Karpas-422 (cell line): ENCODE measurements at regions not wholly inside any gene's neighbourhood (a gene's known extent, or its start where the extent isn't known, plus 50 kb on each side); places are given as distances from the start of the nearest gene placed in this dataset.
"Not testable (repeated sequence)": the region's sequence is repeated elsewhere in the genome, so short reads cannot be mapped to it uniquely, and the experiment has no call there.

ENCODE experiments used
- DNase-seq: peaks from one replicate; pipeline ENCODE4 v3.0.0-alpha.2; 2015
- H2AFZ ChIP-seq: fragments of 200-600 bp; sonication (generic); 2 replicates; pipeline ENCODE4 v1.6.1; 2014; ENCODE audit warnings: antibody characterized with exemption, low read length, mixed read lengths
- H3K27ac ChIP-seq: fragments of 200-600 bp; sonication (generic); 2 replicates; pipeline ENCODE4 v1.5.1; 2014; ENCODE audit warnings: mild to moderate bottlenecking, low read length, moderate library complexity
- H3K27me3 ChIP-seq: fragments of 200-600 bp; sonication (generic); 2 replicates; pipeline ENCODE4 v1.6.1; 2014; ENCODE audit warnings: low read length, mixed read lengths
- H3K36me3 ChIP-seq: fragments of 200-600 bp; sonication (generic); 2 replicates; pipeline ENCODE4 v1.6.1; 2014; ENCODE audit warnings: low read length, mixed read lengths; ENCODE audit not compliant: insufficient read depth
- H3K4me1 ChIP-seq: fragments of 200-600 bp; sonication (generic); 2 replicates; pipeline ENCODE4 v1.6.1; 2014; ENCODE audit warnings: mild to moderate bottlenecking, low read length, mixed read lengths
- H3K4me2 ChIP-seq: fragments of 200-600 bp; sonication (generic); 2 replicates; pipeline ENCODE4 v1.6.1; 2014; ENCODE audit warnings: low read length, low read depth, mild to moderate bottlenecking; ENCODE audit not compliant: poor library complexity, severe bottlenecking
- H3K4me3 ChIP-seq: fragments of 200-600 bp; sonication (generic); 2 replicates; pipeline ENCODE4 v1.5.1; 2014; ENCODE audit warnings: mild to moderate bottlenecking, antibody characterized with exemption, low read length, mixed read lengths
- H3K79me2 ChIP-seq: fragments of 200-600 bp; sonication (generic); 2 replicates; pipeline ENCODE4 v1.6.1; 2014; ENCODE audit warnings: mild to moderate bottlenecking, low read length, mixed read lengths
- H3K9ac ChIP-seq: fragments of 200-600 bp; sonication (generic); 2 replicates; pipeline ENCODE4 v1.6.0; 2014; ENCODE audit warnings: low read length
- H3K9me2 ChIP-seq: fragments of 200-600 bp; sonication (generic), shearing (Covaris generic); replicated peaks from 2 replicates; pipeline ENCODE4 v1.6.0; 2014; ENCODE audit warnings: mild to moderate bottlenecking, low read length, moderate library complexity; ENCODE audit not compliant: insufficient read depth
- H3K9me3 ChIP-seq: fragments of 300-700, 200-600 bp; sonication (generic); 2 replicates; pipeline ENCODE4 v1.6.1; 2014; ENCODE audit warnings: low read length, mixed read lengths
- H4K20me1 ChIP-seq: fragments of 200-600 bp; sonication (generic); 2 replicates; pipeline ENCODE4 v1.6.1; 2014; ENCODE audit warnings: mild to moderate bottlenecking, antibody characterized with exemption, low read length, low read depth; ENCODE audit not compliant: insufficient read depth

GRCh38 chr10:27368706-27369105 is 128.1 kb upstream of the ACBD5 start:
- Histone ChIP-seq H4K20me1 (no peaks in the 10 kb centered on the region), H3K9me3 (no peaks in the 10 kb centered on the region), H3K4me3 (no peak overlapping the region), H3K4me1 (peaks cover 17% of the 10 kb centered on the region), H3K27me3 (no peaks in the 10 kb centered on the region), H2AFZ (no peak overlapping the region), H3K36me3 (no peaks in the 10 kb centered on the region), H3K79me2 (no peaks in the 10 kb centered on the region), H3K9ac (no peak overlapping the region), H3K27ac (no peak overlapping the region), H3K9me2 (no peaks in the 10 kb centered on the region), H3K4me2 (no peak overlapping the region)
- no peak for DNase-seq

GRCh38 chr10:27366769-27367168 is 126.2 kb upstream of the ACBD5 start:
- no peak overlapping the region for H3K9ac ChIP-seq
- no peaks in the 10 kb centered on the region for H3K9me3 ChIP-seq
- H2AFZ ChIP-seq, result peak overlapping the region; percentile 51; the same call in 1 of the 2 replicates
- H3K27ac ChIP-seq, result no peak overlapping the region
- H3K4me1 ChIP-seq, result peaks cover 17% of the 10 kb centered on the region
- H3K27me3 ChIP-seq, result no peaks in the 10 kb centered on the region
- H3K4me3 ChIP-seq, result no peak overlapping the region; the same call in 1 of the 2 replicates
- no peaks in the 10 kb centered on the region for H4K20me1 ChIP-seq
- H3K36me3 ChIP-seq, result no peaks in the 10 kb centered on the region
- H3K4me2 ChIP-seq, result peak overlapping the region; percentile 55
- peak; percentile 50 for DNase-seq
- no peaks in the 10 kb centered on the region for H3K79me2 ChIP-seq
- no peaks in the 10 kb centered on the region for H3K9me2 ChIP-seq

GRCh38 chr10:27364028-27364427 is 123.4 kb upstream of the ACBD5 start:
- no peak overlapping the region for H3K4me2 ChIP-seq
- H3K9me3 ChIP-seq, result no peaks in the 10 kb centered on the region
- no peak overlapping the region for H3K4me3 ChIP-seq
- no peaks in the 10 kb centered on the region for H3K27me3 ChIP-seq
- no peaks in the 10 kb centered on the region for H4K20me1 ChIP-seq
- no peaks in the 10 kb centered on the region for H3K79me2 ChIP-seq
- no peaks in the 10 kb centered on the region for H3K36me3 ChIP-seq
- DNase-seq, result no peak
- peaks cover 17% of the 10 kb centered on the region for H3K4me1 ChIP-seq
- H3K27ac ChIP-seq, result no peak overlapping the region
- no peak overlapping the region for H2AFZ ChIP-seq
- H3K9ac ChIP-seq, result no peak overlapping the region
- H3K9me2 ChIP-seq, result no peaks in the 10 kb centered on the region

GRCh38 chr10:27360581-27361172 is 120.1 kb upstream of the ACBD5 start:
- Histone ChIP-seq H3K4me3 (no peak overlapping the region), H3K4me1 (peaks cover 4% of the 10 kb centered on the region), H4K20me1 (no peaks in the 10 kb centered on the region), H3K9me2 (no peaks in the 10 kb centered on the region), H3K36me3 (no peaks in the 10 kb centered on the region), H3K27me3 (no peaks in the 10 kb centered on the region), H2AFZ (no peak overlapping the region), H3K27ac (no peak overlapping the region), H3K4me2 (no peak overlapping the region), H3K9me3 (no peaks in the 10 kb centered on the region), H3K9ac (no peak overlapping the region), H3K79me2 (no peaks in the 10 kb centered on the region)
- DNase-seq, result peak; percentile 94

GRCh38 chr10:27359792-27360355 is 119.3 kb upstream of the ACBD5 start:
- Histone ChIP-seq H3K27me3 (no peaks in the 10 kb centered on the region), H3K4me1 (peaks cover 9% of the 10 kb centered on the region), H3K79me2 (no peaks in the 10 kb centered on the region), H3K9me3 (no peaks in the 10 kb centered on the region), H3K9ac (no peak overlapping the region), H3K27ac (no peak overlapping the region), H4K20me1 (no peaks in the 10 kb centered on the region), H3K36me3 (no peaks in the 10 kb centered on the region), H3K4me2 (no peak overlapping the region), H3K9me2 (no peaks in the 10 kb centered on the region), H3K4me3 (no peak overlapping the region), H2AFZ (0 out of 2 replicates have a peak overlapping the region, but pooled peaks have one; percentile 28)
- no peak for DNase-seq

- H3K27me3 ChIP-seq, result no peaks in the 10 kb centered on the region
- H3K79me2 ChIP-seq, result no peaks in the 10 kb centered on the region
- no peaks in the 10 kb centered on the region for H3K36me3 ChIP-seq
- H3K4me2 ChIP-seq, result no peak overlapping the region
- peak overlapping the region; percentile 74; the same call in 1 of the 2 replicates for H2AFZ ChIP-seq
- DNase-seq, result no peak
- no peak overlapping the region for H3K4me3 ChIP-seq
- H4K20me1 ChIP-seq, result no peaks in the 10 kb centered on the region
- H3K27ac ChIP-seq, result no peak overlapping the region
- H3K4me1 ChIP-seq, result peaks cover 25% of the 10 kb centered on the region
- no peaks in the 10 kb centered on the region for H3K9me2 ChIP-seq
- H3K9me3 ChIP-seq, result no peaks in the 10 kb centered on the region
- H3K9ac ChIP-seq, result no peak overlapping the region
These were observed 116.1 kb upstream of the ACBD5 start for GRCh38 chr10:27356738-27357137.

GRCh38 chr10:27355918-27356573 is 115.4 kb upstream of the ACBD5 start:
- Histone ChIP-seq H2AFZ (peak overlapping the region; percentile 74; the same call in 1 of the 2 replicates), H3K27me3 (no peaks in the 10 kb centered on the region), H3K9me3 (no peaks in the 10 kb centered on the region), H4K20me1 (no peaks in the 10 kb centered on the region), H3K4me1 (peaks cover 25% of the 10 kb centered on the region), H3K9ac (no peak overlapping the region), H3K79me2 (no peaks in the 10 kb centered on the region), H3K27ac (peak overlapping the region; percentile 52; the same call in 1 of the 2 replicates), H3K9me2 (no peaks in the 10 kb centered on the region), H3K36me3 (no peaks in the 10 kb centered on the region), H3K4me2 (no peak overlapping the region), H3K4me3 (no peak overlapping the region)
- no peak for DNase-seq

GRCh38 chr10:27354643-27355270 is 114.2 kb upstream of the ACBD5 start:
- peak overlapping the region; percentile 64 for H3K4me3 ChIP-seq
- not testable (repeated sequence) for H3K79me2 ChIP-seq, H4K20me1 ChIP-seq, H3K36me3 ChIP-seq, H3K9me3 ChIP-seq, H3K27me3 ChIP-seq, H3K9me2 ChIP-seq
- peak; percentile 91 for DNase-seq
- H3K27ac ChIP-seq, result peak overlapping the region; percentile 93
- H3K9ac ChIP-seq, result peak overlapping the region; percentile 75
- peak overlapping the region; percentile 81; the same call in 1 of the 2 replicates for H2AFZ ChIP-seq
- H3K4me2 ChIP-seq, result peak overlapping the region; percentile 84
- H3K4me1 ChIP-seq, result peaks cover 25% of the 10 kb centered on the region
